ENCODE measurements at regions not wholly inside any gene's neighbourhood (a gene's known extent, or its start where the extent isn't known, plus 50 kb on each side); places are given as distances from the start of the nearest gene placed in this dataset.

DNA sequence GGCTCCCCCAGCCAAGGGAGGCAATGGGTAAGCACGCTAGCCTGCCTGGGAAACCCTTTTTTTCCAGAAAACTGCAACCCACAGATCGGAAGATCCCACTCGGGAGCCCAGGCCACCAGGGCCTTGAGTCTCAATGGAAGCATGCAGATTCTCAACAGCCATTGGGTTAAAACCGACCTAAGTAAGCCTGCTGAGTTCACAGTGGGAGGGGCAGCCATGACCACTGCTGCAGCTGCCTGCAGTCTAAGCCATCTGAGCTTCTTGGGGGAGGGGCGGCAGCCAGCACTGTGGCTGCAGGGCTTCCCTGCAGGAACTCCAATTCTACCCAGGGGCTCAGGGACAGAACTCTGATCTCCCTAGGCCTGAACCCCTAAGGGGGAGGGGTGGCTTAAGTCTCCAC is 82.0 kb downstream of the DPPA2 start:
- TF ChIP-seq POLR2AphosphoS5 (IDR thresholded peaks at IDR 0.05) (no peak), CTCF (IDR thresholded peaks at IDR 0.05) (no peak), POLR2A (IDR thresholded peaks at IDR 0.05) (no peak), EP300 (IDR thresholded peaks at IDR 0.05) (no peak)
